ENCODE measurements at regions not wholly inside any gene's neighbourhood (a gene's known extent, or its start where the extent isn't known, plus 50 kb on each side); places are given as distances from the start of the nearest gene placed in this dataset.

DNA sequence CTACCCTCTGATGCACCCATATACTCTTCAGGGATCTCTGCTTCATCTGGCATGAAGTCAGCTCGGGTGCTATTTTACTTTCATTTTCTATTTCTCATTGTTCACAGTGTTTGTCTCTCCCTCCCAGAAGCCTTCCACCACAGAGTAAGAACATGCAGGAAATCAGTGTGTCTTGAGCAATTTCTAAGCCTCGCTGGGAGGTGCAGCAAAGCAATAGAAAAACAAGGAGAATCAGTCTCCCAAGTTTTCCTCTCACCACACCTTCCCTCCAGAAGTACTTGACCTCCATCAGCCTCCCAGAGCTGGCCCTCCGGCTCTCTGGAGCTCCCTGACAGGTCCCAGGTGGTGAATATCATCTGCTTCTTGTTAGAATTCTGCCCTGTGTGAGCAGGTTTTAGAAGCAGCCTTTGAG is 594.7 kb upstream of the CAMK1G start:
- TF ChIP-seq, protein P1, sequence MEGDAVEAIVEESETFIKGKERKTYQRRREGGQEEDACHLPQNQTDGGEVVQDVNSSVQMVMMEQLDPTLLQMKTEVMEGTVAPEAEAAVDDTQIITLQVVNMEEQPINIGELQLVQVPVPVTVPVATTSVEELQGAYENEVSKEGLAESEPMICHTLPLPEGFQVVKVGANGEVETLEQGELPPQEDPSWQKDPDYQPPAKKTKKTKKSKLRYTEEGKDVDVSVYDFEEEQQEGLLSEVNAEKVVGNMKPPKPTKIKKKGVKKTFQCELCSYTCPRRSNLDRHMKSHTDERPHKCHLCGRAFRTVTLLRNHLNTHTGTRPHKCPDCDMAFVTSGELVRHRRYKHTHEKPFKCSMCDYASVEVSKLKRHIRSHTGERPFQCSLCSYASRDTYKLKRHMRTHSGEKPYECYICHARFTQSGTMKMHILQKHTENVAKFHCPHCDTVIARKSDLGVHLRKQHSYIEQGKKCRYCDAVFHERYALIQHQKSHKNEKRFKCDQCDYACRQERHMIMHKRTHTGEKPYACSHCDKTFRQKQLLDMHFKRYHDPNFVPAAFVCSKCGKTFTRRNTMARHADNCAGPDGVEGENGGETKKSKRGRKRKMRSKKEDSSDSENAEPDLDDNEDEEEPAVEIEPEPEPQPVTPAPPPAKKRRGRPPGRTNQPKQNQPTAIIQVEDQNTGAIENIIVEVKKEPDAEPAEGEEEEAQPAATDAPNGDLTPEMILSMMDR (IDR thresholded peaks at IDR 0.05; ENCODE audit: low read length), result no peak
- no peak for TF ChIP-seq EZH2phosphoT487 (IDR thresholded peaks at IDR 0.05; ENCODE audit: low read length)

All from MM.1S (cell line).